ENCODE measurements at regions not wholly inside any gene's neighbourhood (a gene's known extent, or its start where the extent isn't known, plus 50 kb on each side); places are given as distances from the start of the nearest gene placed in this dataset.

DNA sequence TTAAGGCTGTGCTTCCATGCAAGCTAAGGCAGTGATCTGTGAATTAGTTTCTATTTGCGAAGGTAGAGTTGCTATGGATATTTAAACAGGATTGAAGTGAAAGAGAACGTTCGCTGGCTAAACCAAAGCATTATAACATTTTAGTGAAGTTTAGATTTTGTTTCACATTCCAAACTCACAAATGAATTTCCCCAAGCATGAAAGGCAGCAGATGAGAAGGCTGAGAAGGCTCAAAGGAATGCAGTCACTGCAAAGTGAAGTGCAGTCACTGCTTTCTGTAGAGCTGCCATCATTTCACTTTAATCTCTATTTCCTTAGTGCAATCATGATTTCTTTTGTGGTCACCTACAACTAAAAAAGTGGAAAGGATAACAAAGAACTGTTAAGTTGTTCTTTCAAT, 334.7 kb upstream of the NR3C2 start:
- FAIRE-seq, result no peak

GRCh38 chr4:148774134-148774533, 331.9 kb upstream of the NR3C2 start:
- no TSS peak for BruUV-seq (replicated peaks)
- FAIRE-seq, result no peak
- ChIA-PET CTCF (ENCODE audit: low intra/inter-chr PET ratio, low total read pairs) (no interaction called here), POLR2A (no interaction called here)
- no peaks in the 10 kb centered on the region for H4K20me1 ChIP-seq (ENCODE audit: insufficient read depth, low read length)
- no peaks in the 10 kb centered on the region for H3K4me1 ChIP-seq (ENCODE audit: insufficient read depth, low read length)
- ATAC-seq, result no peak
- H3K4me2 ChIP-seq (ENCODE audit: low read depth, low read length), result no peak overlapping the region
- intact Hi-C loops (cut with micrococcal nuclease; ENCODE audit: unreplicated experiment) (no loop called here), in situ Hi-C loops (cut with HindIII; ENCODE audit: extremely low pct_ligation_motif_present, low pct_unique_long_range_greater_than_20kb) (no loop called here)
- no peak overlapping the region for H2AFZ ChIP-seq (ENCODE audit: low read length)
- no peaks in the 10 kb centered on the region for H3K79me2 ChIP-seq (ENCODE audit: insufficient read depth, low read length)
- no peak for DNase-seq (ENCODE audit: low spot score)
- H3K36me3 ChIP-seq (replicated peaks in 1 of 2; ENCODE audit: control insufficient read depth in 1 of 2, insufficient read depth in 2 of 2, low read length in 2 of 2), result no peaks in the 10 kb centered on the region
- H3K27me3 ChIP-seq (ENCODE audit: control insufficient read depth in 1 of 2, insufficient read depth in 2 of 2, low read length in 2 of 2), result no peaks in the 10 kb centered on the region
- no peak overlapping the region for H3K9ac ChIP-seq (ENCODE audit: insufficient read depth, low read depth, low read length)
- H3K4me3 ChIP-seq (replicated peaks in 1 of 3; ENCODE audit: insufficient read depth in 1 of 3, low read depth in 2 of 3, low read length in 3 of 3), result no peak overlapping the region
- H3K9me3 ChIP-seq (ENCODE audit: low read length), result peaks cover 37% of the 10 kb centered on the region
- WGBS (ENCODE audit: low lambda C conversion rate), result 7% methylated on average over 3 of the region's 3 CpGs
- H3K27ac ChIP-seq (ENCODE audit: extremely low read length, insufficient read depth, low read length), result no peak overlapping the region
- no peak for TF ChIP-seq ZNF263 (CRISPR knock-in tag; IDR thresholded peaks at IDR 0.05)
- no peak for TF ChIP-seq HNRNPL (IDR thresholded peaks at IDR 0.05; ENCODE audit: low read depth, low read length)
- no peak for TF ChIP-seq MXD3 (CRISPR knock-in tag; IDR thresholded peaks at IDR 0.05)
- TF ChIP-seq SIX1 (CRISPR knock-in tag; IDR thresholded peaks at IDR 0.05; ENCODE audit: borderline replicate concordance), result no peak
- no peak for TF ChIP-seq FOXM1 (CRISPR knock-in tag; IDR thresholded peaks at IDR 0.05)
- TF ChIP-seq, protein P1, sequence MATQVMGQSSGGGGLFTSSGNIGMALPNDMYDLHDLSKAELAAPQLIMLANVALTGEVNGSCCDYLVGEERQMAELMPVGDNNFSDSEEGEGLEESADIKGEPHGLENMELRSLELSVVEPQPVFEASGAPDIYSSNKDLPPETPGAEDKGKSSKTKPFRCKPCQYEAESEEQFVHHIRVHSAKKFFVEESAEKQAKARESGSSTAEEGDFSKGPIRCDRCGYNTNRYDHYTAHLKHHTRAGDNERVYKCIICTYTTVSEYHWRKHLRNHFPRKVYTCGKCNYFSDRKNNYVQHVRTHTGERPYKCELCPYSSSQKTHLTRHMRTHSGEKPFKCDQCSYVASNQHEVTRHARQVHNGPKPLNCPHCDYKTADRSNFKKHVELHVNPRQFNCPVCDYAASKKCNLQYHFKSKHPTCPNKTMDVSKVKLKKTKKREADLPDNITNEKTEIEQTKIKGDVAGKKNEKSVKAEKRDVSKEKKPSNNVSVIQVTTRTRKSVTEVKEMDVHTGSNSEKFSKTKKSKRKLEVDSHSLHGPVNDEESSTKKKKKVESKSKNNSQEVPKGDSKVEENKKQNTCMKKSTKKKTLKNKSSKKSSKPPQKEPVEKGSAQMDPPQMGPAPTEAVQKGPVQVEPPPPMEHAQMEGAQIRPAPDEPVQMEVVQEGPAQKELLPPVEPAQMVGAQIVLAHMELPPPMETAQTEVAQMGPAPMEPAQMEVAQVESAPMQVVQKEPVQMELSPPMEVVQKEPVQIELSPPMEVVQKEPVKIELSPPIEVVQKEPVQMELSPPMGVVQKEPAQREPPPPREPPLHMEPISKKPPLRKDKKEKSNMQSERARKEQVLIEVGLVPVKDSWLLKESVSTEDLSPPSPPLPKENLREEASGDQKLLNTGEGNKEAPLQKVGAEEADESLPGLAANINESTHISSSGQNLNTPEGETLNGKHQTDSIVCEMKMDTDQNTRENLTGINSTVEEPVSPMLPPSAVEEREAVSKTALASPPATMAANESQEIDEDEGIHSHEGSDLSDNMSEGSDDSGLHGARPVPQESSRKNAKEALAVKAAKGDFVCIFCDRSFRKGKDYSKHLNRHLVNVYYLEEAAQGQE (IDR thresholded peaks at IDR 0.05; ENCODE audit: borderline replicate concordance in 1 of 2, low read depth in 1 of 2, low read length in 2 of 2), result no peak

More for the DNA sequence above, 334.7 kb upstream of the NR3C2 start:
- H3K4me2 ChIP-seq (ENCODE audit: low read depth, low read length), result no peak overlapping the region
- H3K27me3 ChIP-seq (ENCODE audit: control insufficient read depth in 1 of 2, insufficient read depth in 2 of 2, low read length in 2 of 2), result no peaks in the 10 kb centered on the region
- no TSS peak for BruUV-seq (replicated peaks)
- no peaks in the 10 kb centered on the region for H4K20me1 ChIP-seq (ENCODE audit: insufficient read depth, low read length)
- ChIA-PET POLR2A (no interaction called here), CTCF (ENCODE audit: low intra/inter-chr PET ratio, low total read pairs) (no interaction called here)
- no peak overlapping the region for H3K9ac ChIP-seq (ENCODE audit: insufficient read depth, low read depth, low read length)
- intact Hi-C loops (cut with micrococcal nuclease; ENCODE audit: unreplicated experiment) (no loop called here), in situ Hi-C loops (cut with HindIII; ENCODE audit: extremely low pct_ligation_motif_present, low pct_unique_long_range_greater_than_20kb) (no loop called here)
- H3K36me3 ChIP-seq (replicated peaks in 1 of 2; ENCODE audit: control insufficient read depth in 1 of 2, insufficient read depth in 2 of 2, low read length in 2 of 2), result no peaks in the 10 kb centered on the region
- WGBS (ENCODE audit: low lambda C conversion rate), result 0% methylated on average over 3 of the region's 3 CpGs
- TF ChIP-seq MXD3 (CRISPR knock-in tag; IDR thresholded peaks at IDR 0.05) (no peak), ZNF274 (CRISPR knock-in tag; IDR thresholded peaks at IDR 0.05) (no peak)
- TF ChIP-seq, protein P2, sequence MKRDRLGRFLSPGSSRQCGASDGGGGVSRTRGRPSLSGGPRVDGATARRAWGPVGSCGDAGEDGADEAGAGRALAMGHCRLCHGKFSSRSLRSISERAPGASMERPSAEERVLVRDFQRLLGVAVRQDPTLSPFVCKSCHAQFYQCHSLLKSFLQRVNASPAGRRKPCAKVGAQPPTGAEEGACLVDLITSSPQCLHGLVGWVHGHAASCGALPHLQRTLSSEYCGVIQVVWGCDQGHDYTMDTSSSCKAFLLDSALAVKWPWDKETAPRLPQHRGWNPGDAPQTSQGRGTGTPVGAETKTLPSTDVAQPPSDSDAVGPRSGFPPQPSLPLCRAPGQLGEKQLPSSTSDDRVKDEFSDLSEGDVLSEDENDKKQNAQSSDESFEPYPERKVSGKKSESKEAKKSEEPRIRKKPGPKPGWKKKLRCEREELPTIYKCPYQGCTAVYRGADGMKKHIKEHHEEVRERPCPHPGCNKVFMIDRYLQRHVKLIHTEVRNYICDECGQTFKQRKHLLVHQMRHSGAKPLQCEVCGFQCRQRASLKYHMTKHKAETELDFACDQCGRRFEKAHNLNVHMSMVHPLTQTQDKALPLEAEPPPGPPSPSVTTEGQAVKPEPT (CRISPR knock-in tag; IDR thresholded peaks at IDR 0.05; ENCODE audit: low read depth), result no peak
- TF ChIP-seq, protein P3, sequence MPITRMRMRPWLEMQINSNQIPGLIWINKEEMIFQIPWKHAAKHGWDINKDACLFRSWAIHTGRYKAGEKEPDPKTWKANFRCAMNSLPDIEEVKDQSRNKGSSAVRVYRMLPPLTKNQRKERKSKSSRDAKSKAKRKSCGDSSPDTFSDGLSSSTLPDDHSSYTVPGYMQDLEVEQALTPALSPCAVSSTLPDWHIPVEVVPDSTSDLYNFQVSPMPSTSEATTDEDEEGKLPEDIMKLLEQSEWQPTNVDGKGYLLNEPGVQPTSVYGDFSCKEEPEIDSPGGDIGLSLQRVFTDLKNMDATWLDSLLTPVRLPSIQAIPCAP (CRISPR knock-in tag; IDR thresholded peaks at IDR 0.05; ENCODE audit: low read depth), result no peak
- ATAC-seq, result no peak
- H3K9me3 ChIP-seq (ENCODE audit: low read length), result peaks cover 19% of the 10 kb centered on the region
- DNase-seq (ENCODE audit: low spot score), result no peak
- no peak overlapping the region for H3K27ac ChIP-seq (ENCODE audit: extremely low read length, insufficient read depth, low read length)
- no peaks in the 10 kb centered on the region for H3K4me1 ChIP-seq (ENCODE audit: insufficient read depth, low read length)
- no peak overlapping the region for H2AFZ ChIP-seq (ENCODE audit: low read length)
- H3K79me2 ChIP-seq (ENCODE audit: insufficient read depth, low read length), result no peaks in the 10 kb centered on the region
- no peak overlapping the region for H3K4me3 ChIP-seq (replicated peaks in 1 of 3; ENCODE audit: insufficient read depth in 1 of 3, low read depth in 2 of 3, low read length in 3 of 3)

All from HepG2 (cell line).